HT-29 (cell line): ENCODE measurements at regions not wholly inside any gene's neighbourhood (a gene's known extent, or its start where the extent isn't known, plus 50 kb on each side); places are given as distances from the start of the nearest gene placed in this dataset.
A peak's percentile ranks its signal among the peaks of the same experiment; 100 is the strongest.
"Not testable (repeated sequence)": the region's sequence is repeated elsewhere in the genome, so short reads cannot be mapped to it uniquely, and the experiment has no call there.

ENCODE experiments used
- DNase-seq: peaks from one replicate; pipeline ENCODE4 v3.0.0-alpha.2; 2015; ENCODE audit warnings: low spot score

GRCh38 chr17:45585794-45586650 is 95.5 kb upstream of the PLEKHM1 start:
- peak; percentile 61 for DNase-seq

DNA sequence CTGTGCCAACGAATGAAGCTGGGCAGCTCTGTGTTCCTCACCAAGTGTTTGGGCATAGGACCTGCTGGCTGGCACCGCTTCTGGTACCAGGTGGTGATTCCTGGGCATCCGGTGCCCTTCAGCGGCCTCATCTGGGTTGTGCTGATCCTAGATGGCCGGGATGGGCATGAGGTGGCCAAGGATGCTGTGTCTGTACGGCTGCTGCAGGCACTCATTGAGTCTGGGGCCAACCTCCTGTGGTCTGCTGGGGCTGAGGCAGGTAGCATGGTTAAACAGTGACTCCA is 96.1 kb upstream of the PLEKHM1 start:
- not testable (repeated sequence) for DNase-seq

GRCh38 chr17:45592433-45592923 is 102.0 kb upstream of the PLEKHM1 start:
- peak; percentile 80 for DNase-seq

GRCh38 chr17:45596347-45596746 is 105.8 kb upstream of the PLEKHM1 start:
- DNase-seq, result not testable (repeated sequence)

- DNase-seq, result not testable (repeated sequence)
Measured at GRCh38 chr17:45600052-45601012, 109.8 kb upstream of the PLEKHM1 start.

GRCh38 chr17:45601013-45601412 is 110.5 kb upstream of the PLEKHM1 start:
- DNase-seq, result not testable (repeated sequence)

DNA sequence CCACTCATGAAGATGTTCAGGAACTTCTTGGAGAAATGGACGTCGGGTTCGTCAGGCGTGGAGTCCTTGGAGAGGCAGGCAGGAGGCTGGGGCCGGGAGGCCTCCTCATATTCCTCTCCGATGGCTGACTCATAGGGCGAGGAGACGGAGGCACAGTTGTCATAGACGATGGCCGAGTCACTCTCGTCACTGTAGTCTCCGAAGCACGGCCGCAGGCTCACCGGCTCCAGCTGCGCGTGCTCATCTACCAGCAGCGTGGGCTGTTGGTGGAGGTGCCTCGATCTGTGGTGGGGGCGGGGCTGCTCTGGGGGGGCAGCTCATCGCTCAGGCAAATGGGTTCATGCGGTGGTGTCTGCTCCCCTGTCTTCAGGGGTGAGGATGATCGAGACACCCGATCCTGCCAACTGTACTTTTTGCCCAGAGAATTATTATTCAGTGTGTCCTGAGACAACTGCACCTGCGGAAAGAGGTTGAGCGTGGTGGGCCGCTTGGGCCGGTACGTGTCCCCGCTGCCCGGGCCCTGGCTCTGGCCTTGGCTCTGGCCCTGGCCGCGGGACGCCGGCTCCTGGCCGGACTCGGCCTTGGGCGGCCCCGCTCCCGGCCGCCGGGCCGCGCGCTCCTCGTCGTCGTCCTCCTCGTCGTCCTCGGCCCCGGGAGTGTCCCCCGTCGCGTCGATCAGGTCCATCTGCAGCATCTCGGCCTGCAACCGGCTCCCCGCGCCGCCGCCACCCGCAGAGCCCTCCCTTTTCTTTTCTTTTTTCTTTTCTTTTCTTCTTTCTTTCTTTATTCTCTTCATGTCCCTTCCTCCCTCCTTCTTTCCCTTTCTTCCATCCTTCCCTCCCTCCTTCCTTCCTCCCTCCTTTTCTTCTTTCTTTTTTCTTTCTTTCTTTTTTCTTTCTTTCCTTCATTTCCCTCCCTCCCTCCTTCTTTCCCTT is 111.4 kb upstream of the PLEKHM1 start:
- DNase-seq, result not testable (repeated sequence)

- DNase-seq, result not testable (repeated sequence)
Measured at GRCh38 chr17:45605751-45606150, 115.2 kb upstream of the PLEKHM1 start.

DNA sequence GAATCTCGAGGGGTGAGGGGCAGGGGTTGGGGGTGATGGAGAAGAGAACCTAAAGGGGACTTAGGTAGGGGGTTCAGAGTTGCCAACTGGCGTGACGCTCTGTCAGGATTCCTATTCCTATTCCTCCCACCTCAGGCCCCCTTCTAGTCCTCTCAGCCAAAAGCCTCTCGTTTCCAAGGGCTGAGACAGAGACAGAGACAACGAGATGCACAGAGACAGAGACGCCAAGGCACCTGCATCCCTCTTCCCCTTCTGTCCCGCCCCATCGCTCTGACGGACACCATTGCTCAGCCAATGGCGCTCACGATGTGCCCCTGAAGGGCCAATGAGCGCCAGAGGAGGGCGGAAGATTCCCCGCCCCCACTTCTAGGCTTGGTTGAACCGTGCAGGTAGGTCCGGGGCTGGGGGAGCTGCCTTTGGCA is 129.5 kb upstream of the PLEKHM1 start:
- peak; percentile 79 for DNase-seq

- DNase-seq, result not testable (repeated sequence)
Measured at GRCh38 chr17:45620468-45620867, 129.9 kb upstream of the PLEKHM1 start.

- DNase-seq, result not testable (repeated sequence)
Measured at GRCh38 chr17:45621087-45621486, 130.6 kb upstream of the PLEKHM1 start.

GRCh38 chr17:45622295-45622694 is 131.8 kb upstream of the PLEKHM1 start:
- not testable (repeated sequence) for DNase-seq

DNA sequence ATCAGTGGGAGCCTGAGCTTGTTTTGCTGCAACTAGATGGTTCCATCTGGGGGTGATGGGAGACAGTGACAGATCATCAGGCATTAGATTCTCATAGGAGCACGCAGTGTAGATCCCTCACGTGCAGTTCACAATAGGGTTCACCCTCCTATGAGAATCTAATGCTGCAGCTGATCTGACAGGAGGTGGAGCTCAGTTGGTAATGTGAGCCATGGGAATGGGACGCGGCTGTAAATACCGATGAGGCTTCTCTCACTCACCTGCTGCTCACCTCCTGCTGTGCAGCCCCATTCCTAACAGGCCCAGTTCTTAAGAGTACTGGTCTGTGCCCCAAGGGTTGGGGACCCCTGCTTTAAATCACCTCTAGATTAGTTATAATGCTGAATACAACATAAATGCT is 137.5 kb upstream of the PLEKHM1 start:
- no peak for DNase-seq

DNA sequence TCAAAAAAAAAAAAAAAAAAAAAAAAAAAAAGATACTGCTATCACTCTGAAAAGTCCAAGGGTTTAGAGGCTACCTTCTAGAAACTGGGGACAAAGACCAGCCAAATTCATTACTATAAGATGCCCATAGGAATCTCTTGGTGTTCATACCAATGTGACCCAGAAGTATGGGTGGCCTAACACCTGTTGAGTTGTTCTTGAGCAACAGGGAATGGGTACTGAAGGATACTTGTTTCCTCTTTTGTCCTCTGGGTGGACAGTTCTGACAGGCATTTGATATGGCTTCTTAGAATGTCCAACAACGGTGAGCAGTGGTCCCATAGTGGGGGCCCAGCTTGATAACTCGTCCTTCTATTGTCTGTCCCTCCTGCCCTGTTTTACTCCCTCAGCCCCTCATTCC is 141.4 kb upstream of the PLEKHM1 start:
- DNase-seq, result no peak

DNA sequence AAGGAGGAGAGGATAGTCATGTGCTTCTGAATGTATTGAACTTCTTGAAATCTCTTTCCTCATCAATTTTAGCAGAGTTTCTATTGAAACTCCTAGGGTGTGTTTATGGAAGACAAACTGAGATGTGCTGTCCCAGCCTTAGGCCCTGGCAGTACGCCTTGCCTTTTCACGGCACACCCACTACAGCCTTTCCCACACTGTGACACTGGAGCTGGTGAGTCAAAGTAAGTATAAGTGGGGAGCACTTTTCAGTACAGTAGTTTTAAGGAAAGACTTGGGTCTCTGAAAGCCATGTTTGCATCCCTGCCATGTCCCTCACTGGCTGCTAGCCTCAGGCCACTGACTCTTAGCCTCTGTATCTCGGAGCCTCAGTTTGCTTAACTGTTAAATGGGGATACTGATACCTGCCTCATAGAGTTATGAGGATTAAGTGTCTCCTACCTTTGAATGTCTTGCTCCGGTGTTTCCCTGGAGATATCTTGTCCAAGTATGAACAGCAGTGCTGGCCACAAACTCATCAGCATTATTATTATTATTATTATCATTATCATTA is 144.7 kb upstream of the CRHR1 start:
- DNase-seq, result no peak

GRCh38 chr17:45640141-45640850 is 143.8 kb upstream of the CRHR1 start:
- DNase-seq, result peak; percentile 92

GRCh38 chr17:45641541-45641940 is 142.6 kb upstream of the CRHR1 start:
- no peak for DNase-seq

GRCh38 chr17:45643591-45643990 is 140.5 kb upstream of the CRHR1 start:
- DNase-seq, result no peak

- not testable (repeated sequence) for DNase-seq
Measured at GRCh38 chr17:45644637-45645036, 139.5 kb upstream of the CRHR1 start.

DNA sequence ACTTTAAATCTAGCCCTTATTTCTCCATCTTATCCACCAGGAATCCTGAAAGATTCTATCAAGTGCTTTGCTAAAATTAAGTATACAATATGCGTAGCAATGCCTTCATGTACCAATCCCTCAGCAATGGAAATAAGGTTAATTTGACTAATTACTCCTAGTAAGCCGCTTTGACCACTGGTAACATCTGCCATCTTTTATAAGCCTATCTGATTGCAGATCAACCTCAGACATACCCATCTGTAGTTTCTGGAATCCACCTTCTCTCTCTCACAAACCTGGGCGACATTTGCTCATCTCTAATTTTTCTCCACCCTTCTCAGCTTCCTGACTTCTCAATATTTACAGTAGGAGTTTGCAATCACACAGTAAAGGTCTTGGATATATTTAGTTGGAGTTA is 138.8 kb upstream of the CRHR1 start:
- DNase-seq, result no peak
